Ecto neural progenitor cell (in vitro differentiated cells): ENCODE measurements at regions not wholly inside any gene's neighbourhood (a gene's known extent, or its start where the extent isn't known, plus 50 kb on each side); places are given as distances from the start of the nearest gene placed in this dataset.
"Not testable (repeated sequence)": the region's sequence is repeated elsewhere in the genome, so short reads cannot be mapped to it uniquely, and the experiment has no call there.

ENCODE experiments used
- DNase-seq: peaks from one replicate; pipeline ENCODE4 v3.0.0-alpha.2; 2018; ENCODE audit warnings: low spot score

GRCh38 chr13:73167028-73167820 is 108.4 kb downstream of the KLF5 start:
- no peak for DNase-seq

GRCh38 chr13:73166204-73166603 is 107.4 kb downstream of the KLF5 start:
- no peak for DNase-seq

- DNase-seq = no peak
Measured at GRCh38 chr13:73162912-73163911, 104.4 kb downstream of the KLF5 start.

GRCh38 chr13:73160371-73161031 is 101.7 kb downstream of the KLF5 start:
- DNase-seq = not testable (repeated sequence)

- no peak for DNase-seq
Measured at GRCh38 chr13:73158851-73159250, 100.0 kb downstream of the KLF5 start.

- DNase-seq = no peak
Measured at GRCh38 chr13:73157031-73157430, 98.2 kb downstream of the KLF5 start.

- no peak for DNase-seq
Measured at GRCh38 chr13:73146707-73147106, 87.9 kb downstream of the KLF5 start.

GRCh38 chr13:73142071-73142470 is 83.3 kb downstream of the KLF5 start:
- DNase-seq = no peak

GRCh38 chr13:73141292-73141771 is 82.5 kb downstream of the KLF5 start:
- no peak for DNase-seq

GRCh38 chr13:73140801-73141200 is 82.0 kb downstream of the KLF5 start:
- DNase-seq = no peak

- no peak for DNase-seq
Measured at GRCh38 chr13:73138638-73139491, 80.1 kb downstream of the KLF5 start.

GRCh38 chr13:73138276-73138637 is 79.5 kb downstream of the KLF5 start:
- DNase-seq = no peak

- DNase-seq = no peak
Measured at GRCh38 chr13:73136776-73137175, 78.0 kb downstream of the KLF5 start.

- no peak for DNase-seq
Measured at GRCh38 chr13:73133531-73133930, 74.7 kb downstream of the KLF5 start.

GRCh38 chr13:73131247-73131646 is 72.4 kb downstream of the KLF5 start:
- no peak for DNase-seq

GRCh38 chr13:73129023-73129422 is 70.2 kb downstream of the KLF5 start:
- no peak for DNase-seq
